ENCODE measurements at regions not wholly inside any gene's neighbourhood (a gene's known extent, or its start where the extent isn't known, plus 50 kb on each side); places are given as distances from the start of the nearest gene placed in this dataset.

DNA sequence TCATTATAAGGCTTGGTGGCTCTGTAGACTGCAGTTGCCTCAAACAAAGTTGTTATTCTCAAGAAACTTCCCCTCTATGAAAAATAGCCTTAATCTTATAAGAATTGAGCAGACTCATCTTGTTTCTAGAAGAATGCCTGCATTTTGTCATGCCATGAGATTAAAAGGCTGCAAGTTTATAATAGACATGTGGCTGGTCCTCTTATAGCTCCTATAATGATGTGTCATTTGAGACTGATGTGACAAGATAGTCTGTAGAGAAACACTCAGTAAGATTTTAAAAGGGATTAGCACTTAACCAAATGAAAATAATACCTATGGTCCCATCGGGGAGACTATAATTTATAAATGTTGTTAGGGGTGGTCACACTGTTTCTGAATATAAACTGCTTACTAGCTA, 312.5 kb downstream of the OXSM start:
- TF ChIP-seq POLR2A (IDR thresholded peaks at IDR 0.05; ENCODE audit: low read depth, low read length) (no peak), POLR2AphosphoS5 (IDR thresholded peaks at IDR 0.05; ENCODE audit: low read depth, low read length) (no peak), TAF1 (IDR thresholded peaks at IDR 0.05; ENCODE audit: low read depth, low read length) (no peak), SPI1 (IDR thresholded peaks at IDR 0.05; ENCODE audit: low read depth, low read length) (no peak), PAX5 (IDR thresholded peaks at IDR 0.05; ENCODE audit: insufficient read depth, low read length, severe bottlenecking) (no peak), POU2F2 (IDR thresholded peaks at IDR 0.05; ENCODE audit: low read depth, low read length) (no peak)

Data from GM12891 (cell line).